Fibroblast of skin of left quadriceps (primary cell): ENCODE measurements at regions not wholly inside any gene's neighbourhood (a gene's known extent, or its start where the extent isn't known, plus 50 kb on each side); places are given as distances from the start of the nearest gene placed in this dataset.
"Not testable (repeated sequence)": the region's sequence is repeated elsewhere in the genome, so short reads cannot be mapped to it uniquely, and the experiment has no call there.

ENCODE experiments used
- DNase-seq, 2 experiments: peaks; one replicate each; pipeline ENCODE4 v3.0.0-alpha.2; 2013; ENCODE audit warnings: low read depth in 2 of 2

DNA sequence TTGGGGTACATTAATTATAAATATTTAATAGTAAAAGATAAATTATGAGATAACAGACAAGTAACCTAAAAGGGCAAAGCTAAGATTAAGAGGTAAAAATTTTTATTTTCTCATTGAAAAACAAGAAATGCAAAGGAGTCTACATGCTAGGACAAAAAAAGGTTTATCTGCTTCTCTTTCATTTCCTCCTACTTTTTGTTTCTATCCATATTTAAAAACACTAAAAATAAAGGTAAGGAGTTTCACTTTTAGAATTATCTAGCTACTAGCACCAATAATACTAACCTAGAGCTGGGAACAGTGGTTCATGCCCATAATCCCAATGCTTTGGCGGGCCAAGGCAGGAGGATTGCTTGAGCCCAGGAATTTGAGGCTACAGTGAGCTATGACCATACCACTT is 1551.7 kb upstream of the SLC39A10 start:
- no peak for DNase-seq

DNA sequence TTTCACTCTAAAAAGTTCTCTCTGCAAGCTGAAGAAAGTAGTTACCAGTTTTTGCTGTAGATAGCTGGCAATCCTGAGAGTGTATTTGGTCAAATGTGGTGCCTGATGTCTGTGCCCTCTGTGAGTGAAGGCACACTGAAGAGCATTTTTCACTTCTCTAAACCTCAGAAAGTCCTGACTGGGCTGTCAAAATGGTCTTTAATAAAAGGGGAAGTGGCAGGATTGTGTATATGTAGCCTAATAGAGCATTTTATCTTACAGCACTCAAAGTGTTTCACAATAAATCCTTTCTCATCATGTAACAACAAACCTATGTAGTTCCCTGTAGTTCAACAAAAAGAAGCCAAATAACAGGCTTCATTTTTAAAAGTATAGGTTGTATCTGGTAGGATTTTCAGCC is 1552.3 kb upstream of the SLC39A10 start:
- DNase-seq, result no peak

DNA sequence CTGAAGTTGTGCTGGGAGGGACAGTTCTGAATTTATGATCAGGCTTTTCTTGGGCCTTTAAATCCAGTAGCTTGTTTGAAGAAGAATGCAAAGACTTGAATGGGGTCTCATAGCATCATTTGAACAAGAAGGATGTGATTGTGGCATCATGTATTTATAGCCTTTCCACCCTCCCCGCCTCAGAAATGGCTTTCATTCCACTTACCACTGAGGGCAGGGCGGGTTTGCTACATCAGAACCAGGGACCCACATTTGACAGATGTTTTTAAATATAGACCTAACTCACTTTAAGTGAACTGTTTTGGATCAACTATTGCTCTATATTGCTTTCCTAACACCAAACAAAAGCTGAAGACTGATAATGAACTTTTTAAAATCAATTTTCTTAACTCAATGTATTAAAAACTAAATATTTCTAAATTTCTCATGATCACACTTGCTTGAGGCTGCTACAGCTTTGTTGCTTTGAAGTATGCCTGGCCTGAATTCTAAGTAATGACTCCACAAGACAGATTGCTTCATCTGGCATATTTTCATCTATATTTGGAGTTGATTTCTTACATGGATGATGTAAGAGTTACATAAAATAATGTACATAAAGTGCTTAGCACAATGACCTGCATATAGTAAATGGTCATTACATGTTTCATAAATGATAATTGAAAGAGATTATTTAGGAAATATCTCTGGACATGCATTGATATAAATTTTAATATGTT is 1552.9 kb upstream of the SLC39A10 start:
- DNase-seq, result peak; percentile 15 to 28

DNA sequence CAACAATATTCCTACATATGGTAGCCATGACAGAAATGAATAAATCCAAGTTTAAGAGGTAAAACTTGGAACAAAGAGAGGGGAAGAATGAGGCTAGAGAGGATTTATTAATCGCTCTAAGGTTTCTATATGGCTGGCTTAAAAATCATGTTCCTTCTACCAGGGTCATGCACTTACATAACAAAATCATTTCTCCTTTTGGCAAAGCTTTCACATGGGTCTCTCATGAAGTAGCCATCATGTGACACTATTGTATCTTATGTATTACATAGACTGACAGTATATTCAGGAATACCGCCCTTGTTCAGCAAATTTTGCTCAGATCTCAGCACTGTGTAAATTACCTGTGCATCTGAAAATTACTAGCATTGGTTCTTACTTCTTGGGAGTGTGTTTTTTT is 1554.5 kb upstream of the SLC39A10 start:
- no peak for DNase-seq

DNA sequence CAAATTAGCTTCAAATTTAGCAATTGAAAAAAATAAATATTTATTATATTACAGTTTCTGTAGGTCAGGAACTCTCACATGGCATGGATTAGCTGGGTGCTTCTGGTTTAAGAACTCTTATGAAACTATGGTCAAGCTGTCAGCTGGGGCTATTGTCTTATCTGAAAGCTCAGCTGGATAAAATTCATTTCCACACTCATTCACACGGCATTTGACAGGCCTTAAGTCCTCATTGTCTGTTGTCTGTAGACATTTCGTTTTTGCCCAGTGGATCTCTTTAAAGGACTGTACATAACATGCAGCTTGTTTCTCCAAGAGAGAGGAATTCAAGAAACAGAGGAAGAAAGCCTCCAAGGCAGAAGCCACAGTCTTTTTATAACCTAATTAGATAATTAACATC is 1556.8 kb upstream of the SLC39A10 start:
- no peak for DNase-seq

DNA sequence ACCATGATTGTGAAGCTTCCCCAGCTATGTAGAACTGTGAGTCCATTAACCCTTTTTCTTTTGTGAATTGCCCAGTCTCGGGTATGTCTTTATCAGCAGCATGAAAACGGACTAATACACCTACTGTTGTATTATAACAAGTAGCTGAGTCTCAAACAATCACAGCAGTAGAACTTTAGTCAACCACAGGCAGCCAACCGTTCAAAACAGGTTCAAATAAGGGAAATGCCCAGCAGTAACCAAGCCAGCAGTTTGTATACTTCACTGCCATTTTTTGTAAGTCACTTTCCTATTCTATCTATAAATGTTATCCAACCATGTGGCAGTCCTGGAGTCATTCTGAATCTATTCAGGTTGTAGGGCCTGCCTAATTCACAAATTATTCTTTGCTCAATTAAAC is 1560.6 kb upstream of the SLC39A10 start:
- no peak for DNase-seq

DNA sequence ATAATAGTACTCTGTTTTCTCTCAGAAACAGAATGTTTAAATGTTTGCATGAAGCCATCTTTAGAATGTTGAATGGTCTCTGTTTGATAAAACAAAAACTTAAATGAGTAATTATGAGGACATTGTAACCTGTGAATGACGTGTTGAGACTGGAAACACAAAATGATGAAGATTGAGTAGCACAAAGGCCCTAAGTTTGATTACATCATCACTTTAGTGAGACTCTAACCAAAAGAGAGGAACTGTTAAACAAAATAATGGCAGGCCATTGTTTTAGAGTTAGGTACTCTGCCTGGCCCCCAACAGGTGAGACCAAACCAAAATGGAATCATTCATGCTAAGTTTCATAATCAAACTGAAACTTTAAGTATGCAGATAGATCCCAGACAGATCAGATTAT is 1561.7 kb upstream of the SLC39A10 start:
- no peak for DNase-seq

DNA sequence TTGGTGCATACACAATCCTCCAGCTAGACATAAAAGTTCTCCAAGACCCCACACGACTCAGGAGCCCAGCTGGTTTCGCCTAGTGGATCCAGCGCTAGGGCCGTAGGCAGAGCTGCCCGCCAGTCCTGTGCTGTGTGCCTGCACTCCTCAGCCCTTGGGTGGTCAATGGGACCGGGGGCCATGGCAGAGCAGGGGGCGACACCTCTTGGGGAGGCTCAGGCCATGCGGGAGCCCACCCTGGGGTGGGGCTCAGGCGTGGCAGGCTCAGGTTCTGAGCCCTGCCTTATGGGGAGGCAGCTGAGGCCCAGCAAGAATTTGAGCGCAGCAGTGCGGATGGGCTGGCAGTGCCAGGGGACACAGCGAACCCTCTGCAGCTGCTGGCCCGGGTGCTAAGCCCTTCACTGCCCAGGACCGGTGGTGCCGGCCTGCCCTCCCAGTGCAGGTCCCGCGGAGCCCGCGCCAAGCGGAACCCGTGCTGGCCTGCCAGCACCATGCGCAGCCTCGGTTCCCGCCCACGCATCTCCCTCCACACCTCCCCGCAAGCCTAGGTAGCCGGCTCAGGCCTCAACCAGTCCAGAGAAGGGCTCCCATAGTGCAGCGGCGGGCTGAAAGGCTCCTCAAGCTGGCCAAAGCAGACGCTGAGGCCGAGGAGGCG is 1566.6 kb upstream of the SLC39A10 start:
- no peak for DNase-seq

DNA sequence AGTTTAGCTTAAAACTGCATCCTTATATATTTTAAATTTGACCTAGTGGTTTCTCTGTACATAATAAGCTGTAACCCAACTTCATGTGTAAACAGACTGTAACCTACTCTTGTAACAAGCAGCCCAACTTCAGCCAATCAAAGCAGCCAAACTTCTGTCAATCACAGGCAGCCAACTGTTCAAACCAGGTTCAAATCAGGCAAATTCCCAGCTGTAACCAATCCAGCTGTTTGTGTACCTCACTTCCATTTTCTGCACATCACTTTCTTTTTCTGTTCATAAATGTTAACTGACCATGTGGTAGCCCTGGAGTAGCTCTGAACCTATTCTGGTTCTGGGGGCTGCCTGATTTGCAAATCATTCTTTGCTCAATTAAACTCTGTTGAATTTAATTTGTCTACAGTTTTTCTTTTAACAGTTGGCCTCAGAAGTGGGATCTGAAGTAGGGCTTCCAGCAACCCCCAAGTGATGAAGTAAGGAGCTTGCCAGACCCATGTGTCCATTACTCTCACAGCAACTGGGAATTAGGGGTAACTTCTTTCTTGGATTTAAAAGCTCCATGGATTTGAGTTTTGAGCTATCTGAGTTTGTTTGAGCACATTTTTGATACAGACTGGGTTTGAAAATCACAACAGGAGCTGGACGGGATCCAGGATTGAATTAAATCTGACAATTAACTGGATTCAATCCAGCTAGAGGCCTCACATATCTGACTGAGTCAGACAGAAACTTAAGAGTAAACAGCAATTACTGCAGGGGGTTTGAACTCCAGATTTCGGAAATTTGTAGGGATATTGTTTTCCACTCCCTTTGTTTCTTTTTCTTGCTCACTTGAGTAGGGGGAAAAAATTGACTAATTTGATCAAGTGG is 1569.7 kb upstream of the SLC39A10 start:
- no peak for DNase-seq

DNA sequence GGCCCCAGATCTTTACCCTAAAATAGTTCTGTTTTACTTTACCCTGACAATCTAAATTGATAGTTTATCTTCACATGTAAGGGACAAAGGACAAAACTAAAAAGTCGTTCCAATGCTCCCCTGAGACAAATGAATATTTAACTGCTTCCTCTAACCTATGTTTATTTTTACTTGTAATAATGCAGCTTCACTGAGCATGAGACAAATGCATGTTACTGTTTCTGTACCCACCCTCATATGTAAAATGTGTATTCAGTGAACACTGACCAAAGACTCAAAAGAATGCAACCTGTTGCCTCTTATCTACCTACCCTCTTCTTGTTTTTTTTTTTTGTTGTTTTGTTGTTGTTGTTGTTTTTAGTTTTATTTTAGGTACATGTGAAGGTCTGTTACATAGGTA is 1570.9 kb upstream of the SLC39A10 start:
- DNase-seq, result no peak

DNA sequence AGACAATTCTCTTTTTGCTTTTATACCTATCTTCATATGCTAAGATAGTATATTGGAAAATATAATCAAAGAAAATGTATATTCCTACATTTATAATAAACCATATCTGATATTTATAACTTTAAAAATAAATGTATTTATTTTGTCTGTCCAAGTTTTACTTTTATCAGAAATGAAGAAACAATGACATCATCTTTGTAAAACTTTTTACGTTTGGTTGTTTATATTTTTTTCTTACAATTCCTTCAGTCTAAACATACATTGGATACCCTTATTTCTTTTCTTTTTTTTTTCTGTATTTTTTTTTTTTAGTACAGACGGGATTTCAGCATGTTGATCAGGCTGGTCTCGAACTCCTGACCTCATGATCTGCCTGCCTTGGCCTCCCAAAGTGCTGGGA is 1577.0 kb upstream of the SLC39A10 start:
- no peak for DNase-seq

DNA sequence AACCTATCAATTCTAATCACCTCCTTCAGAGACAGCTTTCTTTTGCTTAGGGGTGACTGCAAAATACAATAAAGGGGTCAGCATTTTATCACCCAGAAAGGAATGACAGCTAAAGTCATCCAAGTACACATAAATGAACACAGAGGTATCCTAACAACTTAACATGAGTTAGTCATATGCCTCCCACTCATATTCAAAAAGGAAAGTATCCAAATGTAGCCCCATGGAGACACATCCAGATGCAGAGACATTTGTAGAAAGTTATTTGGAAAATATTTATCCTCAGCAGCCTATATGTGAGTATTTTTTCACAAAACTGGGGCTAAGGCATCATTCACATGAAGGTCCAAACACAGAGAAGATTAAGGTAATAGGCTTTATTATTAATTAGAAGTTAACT is 1579.7 kb upstream of the SLC39A10 start:
- DNase-seq, result no peak

DNA sequence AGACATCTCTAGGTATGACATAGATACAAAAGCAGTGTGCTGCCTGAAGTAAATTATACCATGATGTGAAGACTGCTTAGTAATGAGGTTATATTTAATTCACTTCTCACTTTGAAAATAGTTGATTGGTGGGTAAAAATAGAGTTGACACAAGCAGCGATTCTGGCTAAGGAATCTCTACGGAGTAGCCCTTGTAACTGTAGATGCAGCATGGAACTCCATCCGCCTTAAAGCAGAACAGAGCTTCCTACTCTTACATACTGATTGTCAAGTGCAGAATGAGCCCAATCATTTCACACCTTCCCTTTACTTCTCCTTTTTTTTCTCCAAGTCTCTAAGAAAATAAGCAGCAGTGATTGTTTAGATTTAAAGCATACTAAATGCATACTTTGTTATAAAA is 1594.6 kb upstream of the SLC39A10 start:
- DNase-seq, result no peak

DNA sequence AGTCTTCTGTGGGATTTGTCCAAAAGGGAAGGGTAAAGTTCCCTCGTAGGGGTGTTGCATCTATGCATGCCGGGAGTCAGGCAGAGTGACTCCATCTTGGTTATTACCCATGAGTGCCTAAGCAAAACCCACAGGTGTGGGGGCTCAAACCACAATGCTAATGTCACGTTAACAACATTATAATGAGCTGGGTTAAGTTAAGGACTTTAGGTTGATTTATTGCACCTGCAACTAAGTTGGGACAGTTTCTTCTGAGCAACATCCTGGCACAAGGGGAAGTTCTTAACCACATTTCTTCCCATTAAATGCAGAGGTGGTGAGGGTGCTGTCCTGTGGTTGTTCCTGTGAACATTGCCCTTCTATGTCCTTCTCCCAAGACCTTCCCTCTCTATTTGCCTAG is 1596.8 kb upstream of the SLC39A10 start:
- no peak for DNase-seq

DNA sequence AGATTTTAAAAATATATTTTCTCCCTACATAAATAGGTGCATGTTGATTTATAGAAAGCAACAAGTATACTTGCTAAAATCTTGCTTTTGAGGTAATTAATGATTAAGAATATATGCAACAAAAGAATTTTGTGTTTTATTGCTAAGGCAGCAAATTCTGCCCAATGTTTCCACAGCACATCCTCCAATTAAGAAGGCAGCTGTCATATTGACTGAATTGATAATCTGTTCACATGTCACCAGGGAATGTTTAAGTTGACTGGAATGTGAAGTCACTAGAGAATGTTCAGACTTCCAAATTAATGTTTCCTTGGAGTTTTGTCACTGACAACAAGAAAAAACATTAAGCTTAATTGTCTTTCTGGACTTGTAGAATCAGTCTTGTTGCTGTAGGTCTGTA is 1602.7 kb upstream of the SLC39A10 start:
- DNase-seq, result no peak

DNA sequence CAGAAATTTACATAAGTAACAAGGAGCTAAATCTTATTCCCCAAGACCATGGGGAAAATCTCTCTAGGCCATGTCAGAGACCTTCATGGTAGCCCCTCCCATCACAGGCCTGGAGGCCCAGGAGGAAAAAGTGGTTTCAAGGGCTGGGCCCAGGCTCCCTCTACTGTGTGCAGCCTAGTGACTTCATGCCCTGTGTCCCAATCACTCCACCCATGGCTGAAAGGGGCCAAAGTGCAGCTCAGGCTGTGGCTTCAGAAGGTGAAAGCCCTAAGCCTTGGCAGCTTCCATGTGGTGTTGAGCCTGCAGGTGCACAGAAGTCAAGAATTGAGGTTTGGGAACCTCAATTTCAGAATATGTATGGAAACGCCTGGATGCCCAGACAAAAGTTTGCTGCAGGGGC is 1612.7 kb upstream of the SLC39A10 start:
- no peak for DNase-seq

DNA sequence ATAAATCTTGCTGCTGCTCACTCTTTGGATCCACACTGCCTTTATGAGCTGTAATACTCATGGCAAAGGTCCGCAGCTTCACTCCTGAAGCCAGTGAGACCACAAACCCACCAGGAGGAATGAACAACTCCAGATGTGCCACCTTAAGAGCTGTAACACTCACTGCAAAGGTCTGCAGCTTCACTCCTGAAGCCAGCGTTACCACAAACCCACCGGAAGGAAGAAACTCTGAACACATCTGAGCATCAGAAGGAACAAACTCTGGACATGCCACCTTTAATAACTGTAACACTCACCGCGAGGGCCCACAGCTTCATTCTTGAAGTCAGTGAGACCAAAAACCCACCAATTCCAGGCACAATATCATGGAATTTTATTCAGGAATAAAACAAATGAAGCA is 1635.9 kb upstream of the SLC39A10 start:
- not testable (repeated sequence) for DNase-seq

DNA sequence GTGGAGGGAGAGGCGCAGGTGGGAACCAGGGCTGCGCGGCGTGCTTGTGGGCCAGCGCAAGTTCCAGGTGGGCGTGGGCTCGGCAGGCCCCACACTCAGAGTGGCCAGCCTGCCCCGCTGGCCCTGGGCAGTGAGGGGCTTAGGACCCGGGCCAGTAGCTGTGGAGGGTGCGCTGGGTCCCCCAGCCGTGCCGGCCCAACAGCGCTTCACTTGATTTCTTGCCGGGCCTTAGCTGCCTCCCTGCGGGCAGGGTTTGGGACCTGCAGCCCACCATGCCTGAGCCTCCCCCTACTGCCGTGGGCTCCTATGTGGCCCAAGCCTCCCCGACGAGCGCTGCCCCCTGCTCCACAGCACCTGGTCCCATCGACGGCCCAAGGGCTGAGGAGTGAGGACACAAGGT is 1636.9 kb upstream of the SLC39A10 start:
- no peak for DNase-seq

DNA sequence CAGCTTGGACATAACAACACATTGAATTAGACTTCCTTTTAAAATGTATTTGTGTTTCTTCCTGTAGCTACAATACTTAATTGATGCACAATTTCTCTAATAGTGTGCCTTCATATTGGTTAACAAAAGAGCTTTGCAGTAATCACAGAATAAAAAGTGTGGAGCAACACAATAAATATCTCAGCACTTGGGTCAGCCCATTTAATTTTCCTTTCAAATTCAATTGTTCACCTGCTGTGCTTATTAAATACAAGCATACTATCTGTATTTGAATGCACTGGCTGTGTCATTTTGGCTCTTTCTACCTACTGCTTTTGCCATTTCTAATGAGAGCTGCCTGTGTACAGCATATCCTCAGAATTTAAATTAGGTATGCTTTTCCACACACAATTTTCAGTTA is 1641.3 kb upstream of the SLC39A10 start:
- DNase-seq, result no peak

DNA sequence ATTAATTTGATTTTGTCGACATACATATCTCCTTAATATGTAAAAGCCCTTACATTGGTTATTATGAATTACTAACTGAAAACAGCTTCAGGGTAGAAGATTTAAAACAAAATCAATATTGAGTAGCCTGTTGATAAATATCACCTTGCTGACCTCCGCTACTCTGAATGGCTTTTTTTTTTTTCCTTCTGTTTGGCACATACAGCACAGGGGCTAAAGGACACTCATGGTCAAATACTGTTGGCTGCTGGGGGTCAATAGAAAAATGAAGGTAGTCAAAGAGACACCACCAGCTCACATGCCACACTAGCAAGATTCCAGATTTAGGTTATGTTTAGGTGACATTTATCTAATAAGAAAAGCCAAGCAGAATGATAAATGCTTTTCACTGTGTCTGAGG is 1642.4 kb upstream of the SLC39A10 start:
- DNase-seq, result no peak

DNA sequence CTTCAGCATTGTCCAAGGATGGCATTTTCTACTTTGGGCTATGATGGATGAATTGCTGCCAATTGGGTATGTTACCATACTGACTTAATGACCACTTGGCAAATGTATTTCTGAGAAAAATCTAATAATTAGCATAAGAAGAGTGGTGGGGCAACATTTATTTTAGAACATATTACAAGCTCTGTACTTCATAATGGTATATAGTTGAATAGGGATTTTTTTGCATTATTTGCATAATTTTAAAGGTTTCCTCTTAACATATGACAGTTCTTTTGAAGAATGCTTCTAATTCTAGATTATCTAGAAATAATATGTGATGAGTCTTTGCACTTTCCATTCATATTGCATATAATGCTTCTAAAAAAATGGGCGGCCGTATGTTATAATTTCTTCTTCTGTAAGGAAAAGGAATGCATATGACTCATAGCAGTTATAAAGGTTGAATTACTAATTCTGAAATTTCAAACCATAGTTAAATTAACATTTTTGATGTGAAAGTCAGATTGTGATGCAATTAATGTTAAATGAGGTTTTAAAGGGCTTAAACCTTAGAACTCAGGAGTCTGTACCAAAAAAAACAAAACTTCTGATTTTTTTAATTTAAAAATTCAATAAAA is 1652.3 kb upstream of the SLC39A10 start:
- peak; percentile 15 for DNase-seq

DNA sequence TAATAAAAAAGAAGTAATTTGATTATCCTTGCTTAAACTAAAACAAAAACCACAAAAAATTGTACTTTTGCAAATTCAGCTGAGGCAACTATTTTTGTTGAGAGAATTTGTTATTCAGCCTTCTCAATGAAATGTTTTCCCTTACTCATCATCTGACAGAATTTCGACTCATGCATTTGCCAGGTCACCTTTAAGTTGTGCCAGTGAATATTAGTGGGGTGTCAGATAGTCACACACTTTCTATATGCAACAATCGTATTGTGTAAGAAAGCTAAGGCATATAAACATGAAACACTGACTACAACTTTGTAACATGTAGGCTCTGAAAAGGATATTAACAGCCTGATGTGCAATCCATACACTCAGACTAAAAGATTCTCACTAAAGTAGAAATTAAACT is 1653.1 kb upstream of the SLC39A10 start:
- DNase-seq, result no peak
